ENCODE measurements at regions not wholly inside any gene's neighbourhood (a gene's known extent, or its start where the extent isn't known, plus 50 kb on each side); places are given as distances from the start of the nearest gene placed in this dataset.

DNA sequence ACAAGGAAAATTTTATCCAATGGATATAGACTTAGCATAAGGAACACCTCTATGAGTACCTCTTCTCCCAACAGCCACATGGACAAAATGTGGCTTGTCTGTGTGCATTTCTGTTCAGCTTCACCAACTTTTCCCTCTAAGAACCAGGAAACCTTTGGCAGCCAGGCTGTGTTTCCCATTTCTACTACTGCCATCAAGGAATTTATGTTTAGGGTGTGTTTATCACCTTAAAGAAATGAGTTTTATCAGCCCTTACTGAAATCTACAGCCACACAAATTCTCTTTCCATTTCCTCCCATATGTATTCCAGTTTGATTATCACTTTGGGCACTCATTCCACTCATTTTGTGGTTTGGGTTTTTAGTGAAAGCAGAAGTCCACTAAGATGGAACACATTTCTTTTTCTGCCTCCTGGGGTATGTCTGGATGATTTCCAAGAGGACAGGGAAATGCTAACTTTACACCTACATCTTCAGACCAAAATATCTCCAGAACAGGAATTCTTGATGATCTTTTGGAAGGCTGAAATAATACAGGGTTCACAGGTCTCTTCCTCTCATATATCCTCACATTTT lies 82.6 kb upstream of the MAOA start:
- Mint-ChIP-seq H3K4me1 (peaks cover 0 to 2% (median 0%) of the 10 kb centered on the region in 3 donors), H3K4me3 (no peak overlapping the region), H3K27me3 (peaks cover 3% of the 10 kb centered on the region), H3K9me3 (no peaks in the 10 kb centered on the region), H3K27ac (no peak overlapping the region), H3K36me3 (peaks cover 1% of the 10 kb centered on the region)

DNA sequence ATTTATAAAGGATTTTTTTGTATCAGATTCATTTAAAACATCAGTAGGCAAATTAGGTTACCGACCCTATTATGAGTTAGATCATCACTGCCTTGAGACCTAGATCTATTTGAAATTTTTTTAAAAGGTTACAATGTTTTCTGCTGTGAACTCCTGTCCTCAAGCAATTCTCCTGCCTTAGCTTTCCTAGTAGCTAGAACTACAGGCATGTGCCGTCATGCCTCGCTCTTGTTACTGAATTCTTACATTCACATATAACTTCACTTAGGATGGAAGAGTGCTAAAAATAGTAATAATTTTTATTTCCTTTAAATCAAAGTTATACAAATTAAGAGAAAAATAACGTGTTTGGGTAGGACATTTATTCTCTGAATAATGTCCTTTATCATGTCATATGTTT lies 75.5 kb upstream of the MAOA start:
- Mint-ChIP-seq H3K4me1 (peaks cover 0 to 2% (median 0%) of the 10 kb centered on the region in 3 donors), H3K4me3 (no peak overlapping the region), H3K27me3 (peaks cover 7% of the 10 kb centered on the region)

DNA sequence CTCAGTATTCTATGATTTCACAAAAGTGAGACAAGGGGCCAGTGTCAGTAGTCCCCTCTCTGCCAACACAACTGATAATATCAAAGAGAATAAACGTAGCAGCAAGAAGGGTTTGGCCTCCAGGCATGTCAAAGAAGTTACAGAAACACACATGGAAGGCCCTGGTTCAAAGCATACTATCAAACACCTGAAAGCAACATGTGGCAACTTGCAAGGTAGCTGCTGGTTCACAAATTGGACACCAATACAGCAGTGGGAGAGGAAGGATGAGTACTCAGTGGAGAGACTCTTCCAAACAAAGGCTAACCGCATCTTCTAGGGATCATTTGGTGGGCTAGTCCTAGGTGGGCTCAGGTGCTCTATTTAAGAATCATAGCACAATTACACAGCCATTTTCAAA lies 74.9 kb upstream of the MAOA start:
- no peak overlapping the region for H3K4me3 Mint-ChIP-seq
- H3K9me3 Mint-ChIP-seq, result no peaks in the 10 kb centered on the region
- peaks cover 7% of the 10 kb centered on the region for H3K27me3 Mint-ChIP-seq
- H3K4me1 Mint-ChIP-seq, result peaks cover 0 to 2% (median 0%) of the 10 kb centered on the region in 3 donors
- H3K36me3 Mint-ChIP-seq, result peaks cover 1% of the 10 kb centered on the region
- no peak overlapping the region for H3K27ac Mint-ChIP-seq

More for the DNA sequence above, 75.5 kb upstream of the MAOA start:
- H3K27ac Mint-ChIP-seq, result no peak overlapping the region
- H3K9me3 Mint-ChIP-seq, result no peaks in the 10 kb centered on the region
- peaks cover 1% of the 10 kb centered on the region for H3K36me3 Mint-ChIP-seq

DNA sequence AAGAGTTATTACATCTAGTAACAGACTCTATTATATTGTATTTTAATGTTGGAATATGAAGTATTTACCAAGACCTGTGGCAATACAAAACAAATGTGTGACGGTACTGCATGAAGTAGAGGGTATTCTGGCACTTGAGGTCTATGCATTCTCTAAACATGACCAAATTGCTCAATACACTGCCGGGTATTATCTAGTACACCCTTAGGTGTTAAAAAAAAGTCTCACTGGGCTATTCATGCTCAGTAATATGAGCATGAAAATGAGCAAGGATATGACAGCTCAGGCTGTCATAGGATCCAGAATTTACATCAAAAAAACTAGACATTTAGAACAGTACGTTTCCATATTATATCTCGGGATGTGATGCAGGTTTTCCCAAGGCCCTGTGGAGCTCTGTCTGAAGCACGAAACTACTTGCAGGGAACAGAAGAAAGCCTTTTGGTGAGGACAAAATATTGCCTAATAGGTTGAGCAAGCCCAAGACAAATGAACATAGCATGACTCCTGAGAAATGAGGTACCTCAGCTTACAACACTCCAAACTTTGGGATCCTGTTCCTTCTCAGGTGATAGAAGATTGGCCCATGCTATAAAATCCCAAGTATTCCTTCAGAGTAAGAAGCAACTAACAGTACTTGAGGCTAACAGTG lies 74.1 kb upstream of the MAOA start:
- peaks cover 1% of the 10 kb centered on the region for H3K36me3 Mint-ChIP-seq
- peaks cover 0 to 2% (median 0%) of the 10 kb centered on the region in 3 donors for H3K4me1 Mint-ChIP-seq
- H3K27me3 Mint-ChIP-seq, result peaks cover 8% of the 10 kb centered on the region
- no peaks in the 10 kb centered on the region for H3K9me3 Mint-ChIP-seq
- no peak overlapping the region for H3K27ac Mint-ChIP-seq
- no peak overlapping the region for H3K4me3 Mint-ChIP-seq

DNA sequence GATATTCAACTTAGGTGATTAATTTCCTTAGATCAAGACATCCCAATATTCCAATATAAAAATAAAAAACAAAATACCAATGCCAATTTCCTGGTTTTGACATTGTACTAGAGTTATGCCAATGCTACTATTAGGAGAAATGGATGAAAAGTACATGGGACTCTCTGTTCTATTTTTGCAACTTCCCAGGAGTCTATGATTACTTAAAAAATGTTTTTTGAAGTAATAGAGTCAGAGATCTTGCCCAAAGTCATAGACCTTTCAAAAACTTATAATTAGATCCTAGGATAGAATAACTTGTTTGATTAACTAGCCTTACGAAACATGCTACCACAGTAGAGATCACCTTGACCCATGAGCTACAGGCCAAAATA lies 73.6 kb upstream of the MAOA start:
- Mint-ChIP-seq H3K27me3 (peaks cover 9% of the 10 kb centered on the region), H3K36me3 (peaks cover 1% of the 10 kb centered on the region), H3K9me3 (no peaks in the 10 kb centered on the region), H3K4me1 (peaks cover 0 to 1% (median 0%) of the 10 kb centered on the region in 3 donors), H3K27ac (no peak overlapping the region), H3K4me3 (no peak overlapping the region)

DNA sequence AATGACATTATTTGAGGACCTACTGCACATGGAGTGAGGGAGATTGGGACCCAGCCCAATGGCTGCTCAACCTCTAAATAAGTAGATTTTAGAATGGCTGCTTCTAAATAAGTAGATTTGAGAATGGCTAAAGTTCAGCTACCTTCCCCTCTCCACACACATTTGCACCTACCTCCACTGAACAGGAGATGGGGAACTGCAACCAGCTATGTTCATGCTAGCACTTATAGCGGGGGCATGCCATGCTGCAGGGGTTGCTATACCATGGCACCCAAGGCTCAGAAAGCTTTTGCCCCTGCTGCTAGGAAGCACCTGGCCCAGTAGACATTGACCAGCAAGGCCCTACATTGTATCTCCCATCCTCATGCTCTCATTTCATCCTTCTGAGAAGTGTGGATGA lies 70.2 kb upstream of the MAOA start:
- H3K27me3 Mint-ChIP-seq, result peaks cover 9% of the 10 kb centered on the region
- H3K9me3 Mint-ChIP-seq, result peaks cover 0 to 3% (median 0%) of the 10 kb centered on the region in 3 donors
- no peaks in the 10 kb centered on the region for H3K4me1 Mint-ChIP-seq
- H3K36me3 Mint-ChIP-seq, result no peaks in the 10 kb centered on the region
- no peak overlapping the region for H3K27ac Mint-ChIP-seq
- H3K4me3 Mint-ChIP-seq, result no peak overlapping the region

DNA sequence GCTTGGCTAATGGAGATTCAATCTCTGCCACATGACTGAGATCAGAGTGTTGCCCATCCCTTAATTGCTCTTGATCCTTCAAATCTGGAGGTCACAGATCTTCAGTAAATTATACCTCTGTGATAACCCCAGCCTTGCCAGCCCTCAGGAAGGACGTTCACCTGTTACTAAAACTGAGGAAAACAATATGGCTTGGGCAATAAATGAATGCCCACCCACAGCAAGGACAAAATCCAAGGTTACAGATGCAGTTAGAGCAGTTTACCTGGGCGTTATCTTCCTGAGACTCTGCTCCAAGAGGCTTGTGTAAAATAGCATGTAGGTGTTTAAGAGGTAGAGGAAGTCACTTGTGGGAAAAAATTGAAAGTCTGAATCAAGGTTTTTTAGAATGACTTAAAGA lies 69.3 kb upstream of the MAOA start:
- no peak overlapping the region for H3K27ac Mint-ChIP-seq
- no peaks in the 10 kb centered on the region for H3K4me1 Mint-ChIP-seq

DNA sequence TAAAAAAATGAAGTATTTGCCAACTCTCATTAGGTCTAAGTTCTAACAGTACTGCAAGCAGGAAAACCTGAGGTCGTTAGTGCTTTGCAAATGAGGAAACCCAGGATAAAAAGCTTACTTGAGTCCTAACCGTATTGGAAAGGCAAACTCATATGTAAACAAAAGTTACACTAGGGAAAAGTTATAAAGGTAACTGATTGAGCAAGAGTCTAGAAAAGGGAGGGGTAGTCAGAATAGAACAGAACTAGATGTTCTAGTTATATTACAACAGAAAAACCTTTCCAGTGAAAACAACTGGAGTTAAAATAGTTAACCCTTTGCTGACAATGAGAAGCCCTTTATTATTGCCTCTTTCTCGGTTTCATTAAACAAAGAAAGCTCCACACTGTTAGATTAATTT lies 66.4 kb upstream of the MAOA start:
- H3K27me3 Mint-ChIP-seq, result peaks cover 9% of the 10 kb centered on the region
- no peak overlapping the region for H3K4me3 Mint-ChIP-seq
- peaks cover 0 to 3% (median 0%) of the 10 kb centered on the region in 3 donors for H3K9me3 Mint-ChIP-seq
- H3K36me3 Mint-ChIP-seq, result no peaks in the 10 kb centered on the region
- no peaks in the 10 kb centered on the region for H3K4me1 Mint-ChIP-seq
- no peak overlapping the region for H3K27ac Mint-ChIP-seq

More for the DNA sequence above, 69.3 kb upstream of the MAOA start:
- Mint-ChIP-seq H3K36me3 (no peaks in the 10 kb centered on the region), H3K9me3 (peaks cover 0 to 3% (median 0%) of the 10 kb centered on the region in 3 donors), H3K4me3 (no peak overlapping the region), H3K27me3 (peaks cover 9% of the 10 kb centered on the region)

DNA sequence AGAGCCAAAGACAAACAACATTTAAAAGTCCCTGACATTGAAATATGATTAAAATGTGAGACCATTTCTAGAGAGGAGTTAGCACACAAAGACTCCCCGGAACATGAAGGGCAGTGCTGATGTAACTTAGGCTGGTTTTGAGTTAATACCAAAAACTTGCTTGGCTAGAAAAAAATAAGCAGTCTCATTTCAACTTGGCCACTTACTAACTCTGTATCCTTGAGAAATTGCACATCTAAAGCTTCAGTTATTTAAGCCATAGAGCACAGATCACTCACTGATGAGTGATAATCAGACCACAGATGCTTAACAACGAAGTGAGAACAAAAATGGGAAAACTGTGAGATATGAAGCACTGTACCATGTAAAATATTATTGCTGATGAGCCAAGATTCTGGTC lies 65.9 kb upstream of the MAOA start:
- Mint-ChIP-seq H3K4me3 (no peak overlapping the region), H3K36me3 (no peaks in the 10 kb centered on the region), H3K9me3 (peaks cover 0 to 3% (median 0%) of the 10 kb centered on the region in 3 donors), H3K27ac (no peak overlapping the region), H3K27me3 (peaks cover 9% of the 10 kb centered on the region), H3K4me1 (no peaks in the 10 kb centered on the region)

DNA sequence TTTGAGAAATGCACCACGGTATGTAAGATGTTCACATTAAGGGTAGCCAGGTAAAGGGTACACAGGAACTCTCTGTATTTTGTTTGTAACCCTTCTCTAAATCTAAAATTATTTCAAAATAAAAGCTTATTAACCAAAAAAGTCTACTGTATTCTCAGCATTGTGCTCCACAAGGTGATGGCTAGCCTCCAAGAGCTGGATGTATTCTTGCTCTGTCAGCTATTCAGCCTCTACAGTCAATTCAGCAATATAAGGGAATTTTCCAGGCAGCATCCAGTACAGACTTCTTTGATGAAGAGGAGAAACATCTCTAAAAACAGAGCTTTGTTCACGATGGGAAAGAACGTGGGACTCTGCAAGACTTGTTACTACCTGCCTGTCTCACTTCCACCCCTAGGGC lies 63.5 kb upstream of the MAOA start:
- no peak overlapping the region for H3K27ac Mint-ChIP-seq
- no peak overlapping the region for H3K4me3 Mint-ChIP-seq
- peaks cover 5% of the 10 kb centered on the region for H3K27me3 Mint-ChIP-seq
- H3K9me3 Mint-ChIP-seq, result peaks cover 0 to 3% (median 0%) of the 10 kb centered on the region in 3 donors
- H3K36me3 Mint-ChIP-seq, result no peaks in the 10 kb centered on the region
- H3K4me1 Mint-ChIP-seq, result no peaks in the 10 kb centered on the region

DNA sequence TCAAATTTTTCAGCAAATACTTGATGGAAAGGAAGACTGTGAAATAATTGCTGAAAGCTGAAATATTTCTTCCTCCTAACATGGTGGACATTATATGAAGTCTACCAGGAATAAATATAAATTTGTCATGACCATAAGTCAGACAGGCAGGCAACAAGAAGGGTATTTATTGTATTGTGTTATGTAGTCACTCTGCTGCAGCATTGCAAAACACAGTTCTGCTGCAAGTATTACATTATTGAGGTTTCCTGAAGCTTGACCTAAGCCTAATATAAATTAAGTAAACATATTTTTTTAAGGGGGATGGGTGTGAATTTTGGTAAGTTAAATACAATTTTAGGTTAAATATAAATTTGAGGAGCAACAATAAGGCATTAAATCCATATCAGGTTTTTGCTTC lies 60.2 kb upstream of the MAOA start:
- Mint-ChIP-seq H3K27me3 (peaks cover 4% of the 10 kb centered on the region), H3K27ac (no peak overlapping the region), H3K4me3 (no peak overlapping the region), H3K4me1 (no peaks in the 10 kb centered on the region), H3K9me3 (peaks cover 0 to 2% (median 0%) of the 10 kb centered on the region in 3 donors), H3K36me3 (no peaks in the 10 kb centered on the region)

DNA sequence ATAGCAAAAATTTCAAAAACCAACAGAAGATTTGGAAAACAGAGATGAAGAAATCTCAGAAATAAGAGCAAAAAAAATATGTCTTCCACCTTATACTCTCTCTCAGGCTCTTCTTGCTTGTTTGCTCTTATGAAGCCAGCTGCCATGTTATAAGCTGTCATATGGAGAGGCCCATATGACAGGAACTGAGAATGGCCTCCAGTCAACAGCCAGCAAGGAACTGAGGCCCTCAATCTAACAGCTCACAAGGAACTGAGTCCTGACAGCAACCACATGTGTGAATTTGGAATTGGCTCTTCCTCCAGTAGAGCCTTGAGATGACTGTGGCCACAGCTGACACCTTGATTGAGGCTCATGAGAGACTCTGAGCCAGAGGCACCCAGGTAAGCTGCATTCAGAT lies 51.3 kb upstream of the MAOA start:
- Mint-ChIP-seq H3K36me3 (peaks cover 1% of the 10 kb centered on the region), H3K4me1 (no peaks in the 10 kb centered on the region), H3K4me3 (peak overlapping the region in 1 of 4 donors; percentile 47), H3K27ac (no peak overlapping the region), H3K9me3 (peaks cover 2 to 8% (median 4%) of the 10 kb centered on the region in 3 donors), H3K27me3 (peaks cover 4% of the 10 kb centered on the region)

DNA sequence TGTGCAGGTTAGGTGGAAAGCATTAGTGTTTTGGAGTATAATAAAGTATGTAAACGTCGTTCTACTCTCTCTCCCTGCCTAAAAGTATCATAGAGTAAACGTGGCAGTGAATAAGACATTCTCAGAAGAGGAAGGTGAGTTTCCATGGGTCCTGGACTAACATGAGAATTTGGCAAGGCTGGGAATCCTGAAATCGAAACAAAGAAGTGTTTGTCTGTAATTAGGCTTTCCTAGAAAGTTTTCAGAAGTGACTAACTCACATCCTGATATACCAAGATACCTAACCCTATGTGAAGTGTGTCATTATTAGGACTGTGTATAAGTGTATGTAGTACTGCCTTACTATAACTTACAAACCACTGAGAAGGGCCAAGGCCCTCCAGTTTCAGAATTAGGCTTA lies 50.7 kb upstream of the MAOA start:
- Mint-ChIP-seq H3K36me3 (peaks cover 1% of the 10 kb centered on the region), H3K9me3 (peaks cover 2 to 8% (median 4%) of the 10 kb centered on the region in 3 donors), H3K27me3 (peaks cover 4% of the 10 kb centered on the region), H3K4me3 (no peak overlapping the region), H3K27ac (no peak overlapping the region), H3K4me1 (no peaks in the 10 kb centered on the region)

Data from IgD-negative memory B cell (primary cell).